Cardiac fibroblast (primary cell): ENCODE measurements at regions not wholly inside any gene's neighbourhood (a gene's known extent, or its start where the extent isn't known, plus 50 kb on each side); places are given as distances from the start of the nearest gene placed in this dataset.
"Not testable (repeated sequence)": the region's sequence is repeated elsewhere in the genome, so short reads cannot be mapped to it uniquely, and the experiment has no call there.

ENCODE experiments used
- DNase-seq, 2 donors: peaks; one replicate each; pipeline versions ENCODE4 v3.0.0 to v3.0.0-alpha.2; 2010; ENCODE audit warnings: low read depth in 2 of 2
- H3K4me3 ChIP-seq, 2 donors: replicated peaks in 1 of 2; 1 replicate in 1 of 2; 2 replicates in 1 of 2; pipeline ENCODE4 v1.5.1; 2011; ENCODE audit warnings: low read depth in 2 of 2, low read length in 2 of 2, mild to moderate bottlenecking in 2 of 2, moderate library complexity in 1 of 2
- CTCF ChIP-seq: IDR thresholded peaks from one replicate; pipeline ENCODE4 v1.5.1; 2011; ENCODE audit warnings: low read depth, mild to moderate bottlenecking, low read length, inconsistent platforms

GRCh38 chr5:32951878-32952277, 240.8 kb downstream of the NPR3 start:
- DNase-seq, result no peak
- no peak overlapping the region for H3K4me3 ChIP-seq
- no peak for TF ChIP-seq CTCF

GRCh38 chr5:32952421-32952820, 241.3 kb downstream of the NPR3 start:
- not testable (repeated sequence) for DNase-seq, H3K4me3 ChIP-seq

DNA sequence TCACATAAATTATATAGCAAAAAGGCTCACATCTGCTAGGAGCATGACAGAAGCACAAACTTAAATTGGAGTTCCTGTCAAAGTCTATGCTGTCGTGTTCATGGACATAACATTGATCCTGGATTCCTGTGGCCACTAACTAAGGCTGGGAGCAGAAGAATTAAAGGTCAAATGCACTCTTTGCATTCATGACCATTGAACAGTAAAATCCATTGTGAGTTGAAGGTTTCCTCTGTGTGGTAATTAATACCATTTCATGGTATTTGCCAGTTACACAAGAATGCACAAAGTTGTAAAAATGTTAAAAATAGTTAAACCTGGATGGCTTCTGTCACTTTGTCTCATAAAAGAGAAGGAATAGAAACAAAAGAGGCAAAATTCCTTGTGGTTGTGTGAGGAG, 242.6 kb downstream of the NPR3 start:
- no peak overlapping the region for H3K4me3 ChIP-seq
- TF ChIP-seq CTCF, result no peak
- DNase-seq, result no peak

DNA sequence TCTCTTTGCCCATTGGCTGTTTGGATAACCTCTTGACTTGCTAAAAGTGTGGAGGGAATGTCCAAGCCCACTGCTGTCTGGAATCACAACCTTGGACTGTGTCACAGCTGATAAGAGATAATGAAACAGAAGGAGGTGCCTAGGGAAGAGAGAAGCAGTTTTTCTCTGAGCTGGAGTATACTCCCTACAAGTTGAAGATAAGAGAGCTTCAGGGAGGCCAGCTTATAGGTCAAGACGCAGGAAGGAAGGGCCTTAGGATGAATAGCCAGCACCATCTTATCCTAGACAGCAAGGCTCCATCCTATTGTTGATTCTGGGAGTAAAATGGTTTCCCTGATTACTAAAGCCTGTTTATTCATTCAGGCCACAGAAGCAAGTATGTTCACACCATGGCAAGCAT, 244.7 kb downstream of the NPR3 start:
- peak in 1 of 2 donors; percentile 5 for DNase-seq
- TF ChIP-seq CTCF, result no peak
- no peak overlapping the region for H3K4me3 ChIP-seq

GRCh38 chr5:32960340-32961058, 249.4 kb downstream of the NPR3 start:
- peak; percentile 13 to 27 for DNase-seq
- no peak for TF ChIP-seq CTCF
- H3K4me3 ChIP-seq, result no peak overlapping the region

DNA sequence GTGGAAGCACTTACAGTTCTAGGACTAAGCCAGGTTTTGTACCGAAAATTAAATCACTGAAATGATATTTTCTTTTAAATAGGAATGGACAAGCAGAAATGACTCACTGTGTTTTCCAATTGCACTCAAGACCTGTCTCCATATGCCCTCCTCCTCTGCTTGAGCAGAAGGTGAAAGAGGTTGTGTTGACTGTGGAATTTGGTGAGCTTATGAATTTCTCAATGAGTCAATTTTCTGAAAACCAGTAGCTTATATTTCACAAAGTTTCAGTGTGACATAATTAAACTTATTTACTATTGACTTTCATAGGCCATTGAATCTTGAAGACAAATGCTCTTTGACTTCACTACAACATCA, 249.9 kb downstream of the NPR3 start:
- no peak overlapping the region for H3K4me3 ChIP-seq
- no peak for TF ChIP-seq CTCF
- DNase-seq, result peak; percentile 3 to 24

DNA sequence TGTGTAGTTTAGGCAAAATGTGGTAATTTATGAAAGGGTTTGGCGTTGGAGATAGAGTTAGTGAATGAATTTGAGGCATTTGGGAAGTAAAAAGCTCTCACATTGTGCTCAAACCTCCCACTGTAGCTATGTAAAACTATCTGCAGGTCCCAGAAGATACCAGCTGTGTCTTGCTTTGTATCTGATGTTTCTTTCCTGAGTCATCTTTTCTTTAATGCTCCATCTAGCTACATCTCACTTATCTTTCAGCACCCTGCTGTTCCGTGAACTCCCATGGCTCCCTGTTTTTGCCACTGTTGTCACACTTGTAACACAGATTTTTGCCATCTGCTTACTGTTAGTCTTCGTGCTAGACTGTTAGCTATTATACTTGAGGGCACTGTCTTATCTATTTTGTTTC, 253.1 kb downstream of the NPR3 start:
- no peak for TF ChIP-seq CTCF
- DNase-seq, result peak; percentile 1 to 11
- no peak overlapping the region for H3K4me3 ChIP-seq
